ENCODE measurements at regions not wholly inside any gene's neighbourhood (a gene's known extent, or its start where the extent isn't known, plus 50 kb on each side); places are given as distances from the start of the nearest gene placed in this dataset.
"Not testable (repeated sequence)": the region's sequence is repeated elsewhere in the genome, so short reads cannot be mapped to it uniquely, and the experiment has no call there.

DNA sequence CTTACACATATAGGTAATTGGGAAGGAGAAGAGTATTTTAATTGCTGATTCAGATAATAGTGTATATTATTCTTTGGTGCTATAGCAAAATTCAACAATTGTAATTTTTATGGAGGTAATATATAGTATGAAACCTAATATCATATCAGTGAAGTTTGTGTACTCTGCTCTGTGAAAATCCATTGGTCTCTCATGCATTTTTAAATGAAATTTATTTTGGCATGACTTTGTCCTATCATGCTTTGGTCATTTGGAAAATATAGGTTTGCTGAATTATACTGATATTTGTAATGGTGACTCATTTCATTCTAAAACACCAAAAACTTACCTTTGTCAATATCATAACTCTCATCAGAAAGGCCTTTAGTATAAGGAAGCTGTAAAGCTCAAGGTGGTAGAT is 962.0 kb upstream of the NOVA1 start:
- DNase-seq (ENCODE audit: low read depth), result no peak

DNA sequence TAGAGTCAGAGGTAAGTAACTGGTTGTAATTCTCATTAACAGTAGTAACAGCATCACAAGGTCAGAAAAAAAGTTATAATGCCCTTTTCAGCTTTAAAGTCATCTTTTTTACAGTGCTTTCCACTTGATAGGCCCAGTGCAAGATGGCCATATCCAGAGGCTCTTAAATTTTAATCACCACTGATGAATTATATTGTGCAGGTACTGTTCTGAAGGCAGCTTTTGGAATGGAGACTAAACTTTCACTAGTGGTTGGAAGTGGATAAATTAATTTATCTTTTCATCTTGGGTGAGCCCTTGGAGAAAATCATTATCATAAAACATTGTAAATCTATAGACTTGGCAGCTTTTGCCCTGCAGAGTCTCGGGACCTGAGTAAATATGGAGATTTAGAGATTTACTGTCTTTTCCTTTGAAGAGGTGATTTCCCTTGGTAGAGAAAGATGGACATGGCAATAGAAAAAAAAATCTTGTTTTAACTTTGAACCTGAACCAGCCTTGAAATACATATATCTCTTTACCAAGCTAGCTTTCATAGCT is 969.1 kb upstream of the NOVA1 start:
- DNase-seq (ENCODE audit: low read depth), result no peak

DNA sequence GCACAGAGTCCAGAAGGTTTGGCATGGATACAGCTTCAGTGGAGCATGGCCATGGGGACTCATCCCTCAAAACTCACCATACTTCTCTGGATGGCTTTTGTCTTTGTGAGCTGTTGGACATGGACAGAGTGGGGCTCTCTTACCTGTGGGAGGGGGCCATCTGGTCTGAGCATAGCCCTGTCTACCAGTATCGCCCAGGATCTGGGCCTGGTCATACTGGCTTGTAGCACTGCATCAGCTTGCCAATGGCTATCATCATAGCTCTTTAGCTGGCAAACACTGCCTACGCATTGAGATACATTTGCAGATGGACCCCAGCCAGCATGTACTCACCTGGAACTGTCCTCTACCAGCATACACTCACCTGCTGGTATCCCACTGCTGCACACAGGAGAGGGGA is 975.2 kb upstream of the NOVA1 start:
- no peak for DNase-seq (ENCODE audit: low read depth)

DNA sequence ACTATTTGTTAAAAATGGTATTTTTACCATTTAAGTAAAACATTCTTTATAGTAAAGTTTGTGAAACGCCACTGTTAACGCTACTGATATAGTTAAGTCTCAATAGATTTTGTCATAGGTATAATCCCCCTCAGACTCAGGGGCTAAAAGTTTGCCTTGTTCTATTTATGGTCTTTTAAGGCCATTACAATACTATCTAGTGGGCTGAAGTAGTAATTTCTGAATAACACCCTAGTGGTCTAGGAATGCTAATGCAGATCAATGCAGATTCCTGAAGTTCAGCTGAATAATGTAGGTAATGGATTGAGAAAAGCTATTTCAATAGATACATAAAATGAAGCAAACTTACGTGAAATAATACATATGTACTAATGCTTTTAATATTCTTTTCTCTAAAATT is 989.3 kb upstream of the NOVA1 start:
- DNase-seq (ENCODE audit: low read depth), result no peak

DNA sequence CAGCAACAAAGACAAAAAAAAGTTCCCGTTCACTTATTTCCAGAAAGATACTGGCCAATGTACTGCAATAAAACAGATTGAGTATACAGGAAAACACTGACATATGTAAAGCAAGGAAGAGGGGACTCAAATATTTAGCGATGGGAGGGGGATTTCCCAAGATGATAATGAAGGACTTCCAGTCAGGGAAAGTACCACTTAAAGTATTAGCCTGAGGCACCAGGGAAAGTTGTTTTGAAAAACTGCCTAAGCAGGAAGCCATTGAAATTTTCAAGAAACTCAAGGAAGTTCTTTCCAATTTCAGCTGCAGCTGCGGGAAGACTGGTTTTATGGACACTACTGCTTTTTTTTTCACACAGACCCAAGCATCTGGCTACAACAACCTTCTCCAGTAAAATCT is 1007.4 kb upstream of the NOVA1 start:
- no peak for DNase-seq (ENCODE audit: low read depth)

DNA sequence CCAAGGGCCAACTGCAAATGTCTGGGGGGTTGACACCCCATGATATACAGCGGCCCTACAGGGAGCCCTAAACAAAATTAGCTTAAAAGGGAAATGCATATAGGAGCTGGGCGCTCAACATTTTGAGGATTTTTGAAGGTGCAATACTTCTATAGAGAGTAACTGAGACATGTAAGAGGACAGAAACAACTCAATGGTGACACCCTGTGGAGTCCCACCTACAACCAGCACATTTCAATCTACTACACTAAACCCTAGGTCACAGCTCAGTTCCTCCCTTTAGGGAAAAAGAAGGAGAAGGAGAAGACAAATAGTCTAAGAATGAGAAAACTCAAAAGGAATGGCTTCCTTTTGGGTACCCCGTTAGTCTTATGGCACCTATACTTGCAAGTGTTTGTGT is 1010.5 kb upstream of the NOVA1 start:
- no peak for DNase-seq (ENCODE audit: low read depth)

DNA sequence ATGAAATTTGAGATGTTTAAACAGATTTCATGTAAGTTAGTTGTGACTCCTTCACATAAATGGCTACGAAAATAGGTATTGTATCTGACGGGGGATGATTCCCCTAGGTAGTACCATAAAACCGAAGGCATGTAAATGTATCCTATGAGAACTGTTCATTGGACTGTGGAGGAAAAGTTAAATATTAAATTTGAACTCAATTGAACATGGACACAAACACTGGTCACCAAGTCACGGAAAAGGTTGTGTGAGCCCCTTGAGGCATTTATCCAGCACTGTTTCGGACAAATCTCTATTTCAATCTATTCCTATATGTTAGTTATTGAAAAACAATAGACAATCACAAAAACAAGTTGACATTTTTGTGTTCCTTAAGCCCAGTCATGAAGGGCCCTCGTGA is 1014.3 kb upstream of the NOVA1 start:
- no peak for DNase-seq (ENCODE audit: low read depth)

DNA sequence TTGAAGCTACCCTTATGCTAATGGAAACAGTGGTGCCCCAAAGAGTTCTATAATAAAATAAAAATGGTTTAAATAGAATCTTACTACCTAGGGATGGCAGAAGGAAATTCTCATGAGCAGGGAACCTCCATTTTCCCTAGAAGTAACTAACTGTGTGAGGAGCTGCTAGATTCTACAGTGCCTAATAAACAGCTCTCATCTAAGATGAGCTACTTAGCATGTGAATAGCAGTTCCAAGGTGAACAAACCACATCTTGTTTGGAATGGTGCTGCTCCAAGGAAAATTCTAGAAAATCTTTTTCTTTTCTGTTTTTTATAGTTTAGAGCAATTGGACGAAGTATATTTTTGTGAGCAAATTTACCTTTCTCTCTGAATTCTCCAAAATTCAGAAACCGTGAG is 1015.3 kb upstream of the NOVA1 start:
- no peak for DNase-seq (ENCODE audit: low read depth)

DNA sequence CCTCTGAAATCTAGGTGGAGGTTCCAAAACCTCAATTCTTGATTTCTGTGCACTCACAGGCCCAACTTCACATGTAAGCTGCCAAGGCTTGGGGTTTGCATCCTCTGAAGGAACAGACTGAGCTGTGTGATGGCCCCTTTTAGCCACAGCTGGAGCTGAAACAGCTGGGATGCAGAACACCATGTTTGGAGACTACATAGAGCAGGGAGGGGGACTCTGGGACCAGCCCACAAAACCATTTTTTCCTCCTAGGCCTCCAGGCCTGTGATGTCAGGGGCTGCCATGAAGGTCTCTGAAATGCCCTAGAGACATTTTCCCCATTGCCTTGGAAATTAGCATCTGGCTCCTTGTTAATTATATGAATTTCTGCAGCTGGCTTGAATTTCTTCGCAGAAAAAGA is 1025.9 kb upstream of the NOVA1 start:
- no peak for DNase-seq (ENCODE audit: low read depth)

DNA sequence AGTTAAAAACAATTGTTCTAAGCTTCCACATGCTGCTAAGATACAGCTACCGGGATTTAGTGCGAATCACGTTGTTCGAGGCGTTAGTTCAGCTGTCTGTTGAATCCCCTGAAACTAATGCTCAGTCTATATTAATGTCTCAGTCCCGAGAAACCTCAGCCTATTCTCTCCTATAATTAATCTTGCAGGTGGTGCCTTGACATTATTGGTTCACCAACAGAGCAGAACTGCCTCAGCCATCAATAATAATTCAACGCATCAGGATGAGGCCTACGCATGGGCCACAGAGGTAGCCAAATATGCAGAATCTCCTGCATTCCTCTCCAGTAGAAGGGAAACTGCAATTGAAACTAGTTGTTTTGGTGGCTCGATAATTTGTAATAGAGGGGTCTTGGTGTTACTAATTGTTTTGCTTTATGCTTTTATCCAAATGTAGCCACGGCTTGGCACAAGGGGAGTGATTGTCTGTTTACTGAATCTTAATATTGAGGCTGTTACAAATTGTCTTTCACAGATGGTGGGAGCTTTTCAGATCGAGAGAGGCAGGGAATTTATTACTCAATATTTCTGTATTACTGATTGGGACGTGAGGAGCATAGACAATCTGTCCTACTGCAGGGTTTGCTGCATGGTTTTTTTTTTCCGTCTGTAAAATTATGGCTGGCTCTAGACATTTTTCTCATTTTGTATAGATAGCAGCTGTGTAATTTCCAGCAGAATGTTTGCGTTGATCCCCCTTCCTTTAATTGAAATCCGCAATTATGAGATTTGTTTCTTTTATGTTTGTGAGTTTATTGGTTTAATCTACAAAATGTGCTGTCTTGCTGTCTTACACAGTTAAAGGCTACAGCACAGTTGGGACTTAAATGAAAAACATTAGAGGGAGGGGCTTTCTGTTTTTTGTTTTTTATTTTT is 1036.5 kb upstream of the NOVA1 start:
- DNase-seq (ENCODE audit: low read depth), result no peak

DNA sequence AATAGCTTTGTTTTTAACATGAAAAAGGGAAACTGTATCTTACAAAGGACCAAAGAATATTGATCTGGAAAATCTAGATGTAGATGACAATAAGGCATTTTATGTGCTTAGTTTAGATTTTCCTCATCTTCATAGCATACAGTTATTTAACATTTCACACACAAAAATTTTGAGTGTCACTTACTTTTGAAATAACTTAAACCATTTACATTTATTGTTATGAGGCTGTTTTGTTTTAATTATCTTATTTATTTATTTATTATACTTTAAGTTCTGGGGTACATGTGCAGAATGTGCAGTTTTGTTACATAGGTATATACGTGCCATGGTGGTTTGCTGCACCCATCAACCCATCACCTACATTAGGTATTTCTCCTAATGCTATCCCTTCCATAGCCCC is 1042.9 kb upstream of the NOVA1 start:
- not testable (repeated sequence) for DNase-seq (ENCODE audit: low read depth)

DNA sequence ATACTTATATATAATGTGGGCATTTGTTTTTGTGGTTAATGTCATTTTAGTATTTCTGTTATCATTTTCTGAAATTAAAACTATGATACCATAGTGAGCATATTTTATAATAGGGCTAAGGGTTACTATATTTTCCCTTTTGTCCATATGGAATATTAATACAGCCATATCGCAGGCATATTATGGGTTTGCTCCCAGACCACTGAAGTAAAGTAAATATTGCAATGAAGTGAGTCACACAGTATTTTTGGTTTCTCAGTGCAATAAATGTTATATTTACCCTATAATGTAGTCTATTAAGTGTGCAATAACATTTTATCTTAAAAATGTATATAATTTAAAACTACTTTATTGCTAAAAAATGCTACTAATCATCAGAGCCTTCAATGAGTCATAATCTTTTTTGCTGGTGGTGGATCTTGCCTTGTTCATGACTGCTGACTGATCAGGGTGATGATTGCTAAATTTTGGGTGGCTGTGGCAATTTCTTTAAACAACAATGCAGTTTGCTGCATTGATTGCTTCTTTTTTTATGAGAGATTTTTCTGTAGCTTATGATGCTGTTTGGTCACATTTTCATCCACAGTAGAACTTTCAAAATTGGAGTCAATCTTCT is 1044.5 kb upstream of the NOVA1 start:
- no peak for DNase-seq (ENCODE audit: low read depth)

DNA sequence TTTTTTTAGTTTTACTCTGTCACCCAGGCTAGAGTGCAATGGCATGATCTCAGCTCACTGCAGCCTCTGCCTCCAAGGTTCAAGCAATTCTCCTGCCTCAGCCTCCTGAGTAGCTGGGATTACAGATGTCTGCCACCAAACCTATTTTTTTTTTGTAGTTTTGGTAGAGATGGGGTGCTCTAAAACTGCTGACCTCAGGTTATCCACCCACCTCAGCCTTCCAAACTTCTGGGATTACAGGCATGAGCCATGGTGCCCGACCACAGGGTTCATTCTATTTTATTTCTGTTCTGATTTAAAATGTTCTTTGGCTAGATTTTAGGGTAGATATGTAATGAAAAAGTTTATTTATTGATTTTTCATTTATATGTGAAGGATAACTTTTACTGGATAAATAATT is 1062.8 kb upstream of the NOVA1 start:
- no peak for DNase-seq (ENCODE audit: low read depth)

DNA sequence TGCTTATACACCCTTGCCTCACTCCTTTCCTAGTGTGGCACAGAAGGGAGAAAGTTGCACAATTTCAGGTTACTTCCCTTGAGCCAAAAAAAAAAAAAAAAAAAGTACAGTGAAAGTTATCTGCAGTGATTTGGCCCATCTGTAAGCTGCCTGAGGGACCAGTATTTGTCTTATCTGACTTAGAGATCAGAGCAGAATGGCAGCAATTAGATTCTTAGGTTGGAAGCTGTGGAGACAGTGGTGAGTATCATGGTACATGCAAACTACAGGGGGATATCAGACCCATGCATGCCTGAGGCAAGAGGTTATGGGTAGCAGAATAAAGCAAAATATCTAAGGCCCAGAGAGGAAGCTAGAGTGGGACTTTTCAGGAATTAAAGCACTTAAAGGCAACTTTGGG is 1070.7 kb upstream of the NOVA1 start:
- no peak for DNase-seq (ENCODE audit: low read depth)

DNA sequence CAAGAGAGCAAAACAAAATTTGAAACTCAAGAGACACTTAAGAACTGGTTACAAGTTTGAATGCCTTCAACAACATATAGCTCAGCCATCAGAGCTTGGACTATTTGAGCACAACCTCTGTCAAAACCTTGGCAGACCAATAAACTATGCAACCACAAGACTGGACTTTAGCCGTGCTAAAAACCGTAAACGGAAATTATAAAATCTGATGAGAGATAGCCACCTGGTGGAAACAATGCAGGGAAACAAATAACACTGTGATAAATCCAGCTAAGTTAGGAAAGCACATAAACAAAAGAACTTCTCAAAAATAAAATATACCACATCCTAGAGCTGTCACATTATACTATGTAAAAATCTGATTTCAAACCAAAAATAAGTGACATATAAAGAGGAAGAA is 1074.2 kb upstream of the NOVA1 start:
- no peak for DNase-seq (ENCODE audit: low read depth)

DNA sequence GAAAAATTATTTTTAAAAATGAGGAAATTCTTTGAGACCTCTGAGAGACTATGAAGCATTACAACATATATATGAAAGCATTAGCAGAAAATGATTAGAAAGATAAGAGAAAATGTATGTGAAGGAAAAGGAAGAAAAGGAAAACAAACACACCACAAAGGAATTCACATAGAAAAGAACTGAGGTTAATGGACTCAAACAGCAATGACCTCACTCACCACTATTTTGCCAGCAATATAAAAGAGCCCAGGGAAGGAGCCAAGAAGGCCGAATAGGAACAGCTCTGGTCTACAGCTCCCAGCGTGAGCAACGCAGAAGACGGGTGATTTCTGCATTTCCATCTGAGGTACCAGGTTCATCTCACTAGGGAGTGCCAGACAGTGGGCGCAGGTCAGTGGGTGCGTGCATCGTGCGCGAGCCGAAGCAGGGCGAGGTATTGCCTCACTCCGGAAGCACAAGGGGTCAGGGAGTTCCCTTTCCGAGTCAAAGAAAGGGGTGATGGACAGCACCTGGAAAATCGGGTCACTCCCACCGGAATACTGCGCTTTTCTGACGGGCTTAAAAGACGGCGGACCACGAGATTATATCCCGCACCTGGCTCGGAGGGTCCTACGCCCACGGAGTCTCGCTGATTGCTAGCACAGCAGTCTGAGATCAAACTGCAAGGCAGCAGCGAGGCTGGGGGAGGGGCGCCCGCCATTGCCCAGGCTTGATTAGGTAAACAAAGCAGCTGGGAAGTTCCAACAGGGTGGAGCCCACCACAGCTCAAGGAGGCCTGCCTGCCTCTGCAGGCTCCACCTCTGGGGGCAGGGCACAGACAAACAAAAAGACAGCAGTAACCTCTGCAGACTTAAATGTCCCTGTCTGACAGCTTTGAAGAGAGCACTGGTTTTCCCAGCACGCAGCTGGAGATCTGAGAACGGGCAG is 1075.2 kb upstream of the NOVA1 start:
- not testable (repeated sequence) for DNase-seq (ENCODE audit: low read depth)

DNA sequence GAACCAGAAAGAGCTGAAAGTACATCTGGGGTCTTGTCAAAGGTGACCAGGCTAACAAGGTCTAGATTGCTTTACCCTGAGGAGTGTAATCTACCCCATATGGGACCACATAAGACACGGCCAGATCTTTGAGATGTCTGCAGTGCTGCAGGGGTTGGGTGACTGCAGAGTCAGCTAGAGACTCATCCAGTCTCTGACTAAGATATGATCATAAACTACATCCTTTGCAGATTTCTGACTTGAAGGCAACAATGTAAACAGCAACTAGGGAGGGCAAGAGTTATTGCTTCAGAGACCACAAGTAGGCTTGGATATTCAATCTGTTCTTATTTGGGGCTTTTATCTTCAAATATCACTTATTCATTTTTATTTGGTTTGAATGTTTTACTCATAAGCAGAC is 1080.5 kb upstream of the FOXG1 start:
- DNase-seq (ENCODE audit: low read depth), result no peak

DNA sequence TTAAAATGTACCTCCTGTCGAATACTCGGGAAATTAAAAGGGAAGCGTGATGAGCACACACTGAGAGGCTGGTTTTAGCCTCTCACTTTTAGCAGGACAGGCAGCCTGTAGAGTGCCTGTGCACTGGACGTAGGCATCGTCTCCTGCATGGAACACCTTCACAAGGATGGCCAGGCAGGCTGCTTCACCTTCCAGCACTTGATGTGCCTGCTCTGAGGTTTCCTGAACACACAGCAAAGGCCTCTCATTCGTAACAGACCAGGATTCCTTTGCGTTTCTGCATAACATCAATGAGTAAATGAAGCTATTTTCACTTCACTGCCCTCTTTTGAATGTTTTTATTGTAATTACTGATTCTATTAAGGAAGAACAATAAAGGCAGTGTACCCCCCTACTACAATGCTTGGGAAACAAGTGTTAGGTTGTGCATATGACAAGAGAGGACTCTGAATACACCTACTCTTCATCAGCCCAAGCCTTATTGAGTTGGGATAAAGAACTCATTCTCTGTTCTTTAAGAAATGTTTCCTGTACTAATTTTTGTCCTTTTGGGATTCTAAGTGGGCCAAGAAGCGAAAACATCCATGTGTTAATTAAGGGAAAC is 1077.6 kb upstream of the FOXG1 start:
- DNase-seq (ENCODE audit: low read depth), result no peak

DNA sequence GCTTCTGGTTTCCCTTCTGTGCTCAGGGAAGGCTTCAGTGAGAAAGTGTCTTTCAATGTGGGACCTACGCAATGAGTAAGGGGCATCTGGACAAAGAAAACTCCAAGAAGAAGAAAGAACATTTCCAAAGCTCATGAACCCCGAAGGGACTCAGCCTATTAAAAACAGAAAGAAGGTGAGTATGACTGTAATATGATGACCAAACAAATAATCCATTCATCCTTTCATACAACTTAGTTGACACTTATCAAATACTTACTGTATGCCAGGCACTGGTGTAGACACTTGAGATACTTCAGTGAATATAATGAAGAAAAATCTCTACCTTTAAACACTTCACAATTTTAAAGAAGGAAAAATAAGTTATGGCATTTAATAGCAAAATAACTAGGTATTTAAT is 1054.2 kb upstream of the FOXG1 start:
- no peak for DNase-seq (ENCODE audit: low read depth)

DNA sequence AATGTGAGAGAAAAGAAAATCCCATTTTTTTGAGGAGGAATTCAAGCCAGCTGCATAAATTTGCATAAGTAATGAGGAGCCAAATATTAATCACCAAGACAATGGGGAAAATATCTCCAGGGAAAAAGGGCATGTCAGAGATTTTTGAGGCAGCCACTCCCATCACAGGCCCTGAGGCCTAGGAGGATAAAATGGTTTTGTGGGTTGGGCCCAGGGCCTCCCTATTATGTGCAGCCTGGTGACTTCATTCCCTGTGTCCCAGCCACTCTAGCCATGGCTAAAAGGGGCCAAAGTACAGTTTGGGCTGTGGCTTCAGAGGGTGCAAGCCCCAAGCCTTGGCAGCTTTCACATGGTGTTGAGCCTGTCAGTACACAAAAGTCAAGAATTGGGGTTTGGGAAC is 1051.0 kb upstream of the FOXG1 start:
- DNase-seq (ENCODE audit: low read depth), result no peak

DNA sequence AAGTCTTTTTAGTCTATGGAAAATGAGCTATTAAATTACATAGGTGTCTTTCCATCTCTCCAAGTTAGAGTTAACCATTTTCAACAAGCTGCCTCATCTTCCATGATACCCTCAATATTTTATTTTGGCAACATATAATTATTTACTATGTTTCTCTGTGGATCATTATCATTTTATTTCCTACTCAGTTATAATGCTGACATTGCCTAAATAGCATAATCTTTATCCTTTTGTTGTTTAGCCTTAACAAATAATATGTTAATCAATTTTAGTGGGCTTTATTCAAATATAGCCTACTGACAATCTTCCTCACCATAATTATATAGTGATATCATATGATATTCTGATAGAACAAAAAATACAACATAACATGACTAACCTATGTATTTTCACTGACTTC is 1044.8 kb upstream of the FOXG1 start:
- no peak for DNase-seq (ENCODE audit: low read depth)
